ENCODE measurements at regions not wholly inside any gene's neighbourhood (a gene's known extent, or its start where the extent isn't known, plus 50 kb on each side); places are given as distances from the start of the nearest gene placed in this dataset.

GRCh38 chr10:10479465-10479864, 538.2 kb upstream of the CELF2 start:
- Histone ChIP-seq H3K36me3 (no peaks in the 10 kb centered on the region), H3K4me3 (no peak overlapping the region), H3K4me1 (ENCODE audit: insufficient read depth) (no peaks in the 10 kb centered on the region), H3K27ac (no peak overlapping the region), H3K27me3 (no peaks in the 10 kb centered on the region), H3K9me3 (no peaks in the 10 kb centered on the region)
- intact Hi-C loops (cut with DNase I): no loop called here
- DNase-seq: no peak
- TF ChIP-seq POLR2A (IDR thresholded peaks at IDR 0.05): no peak
- TF ChIP-seq EP300 (IDR thresholded peaks at IDR 0.05): no peak
- TF ChIP-seq, protein P1, sequence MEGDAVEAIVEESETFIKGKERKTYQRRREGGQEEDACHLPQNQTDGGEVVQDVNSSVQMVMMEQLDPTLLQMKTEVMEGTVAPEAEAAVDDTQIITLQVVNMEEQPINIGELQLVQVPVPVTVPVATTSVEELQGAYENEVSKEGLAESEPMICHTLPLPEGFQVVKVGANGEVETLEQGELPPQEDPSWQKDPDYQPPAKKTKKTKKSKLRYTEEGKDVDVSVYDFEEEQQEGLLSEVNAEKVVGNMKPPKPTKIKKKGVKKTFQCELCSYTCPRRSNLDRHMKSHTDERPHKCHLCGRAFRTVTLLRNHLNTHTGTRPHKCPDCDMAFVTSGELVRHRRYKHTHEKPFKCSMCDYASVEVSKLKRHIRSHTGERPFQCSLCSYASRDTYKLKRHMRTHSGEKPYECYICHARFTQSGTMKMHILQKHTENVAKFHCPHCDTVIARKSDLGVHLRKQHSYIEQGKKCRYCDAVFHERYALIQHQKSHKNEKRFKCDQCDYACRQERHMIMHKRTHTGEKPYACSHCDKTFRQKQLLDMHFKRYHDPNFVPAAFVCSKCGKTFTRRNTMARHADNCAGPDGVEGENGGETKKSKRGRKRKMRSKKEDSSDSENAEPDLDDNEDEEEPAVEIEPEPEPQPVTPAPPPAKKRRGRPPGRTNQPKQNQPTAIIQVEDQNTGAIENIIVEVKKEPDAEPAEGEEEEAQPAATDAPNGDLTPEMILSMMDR (IDR thresholded peaks at IDR 0.05): no peak
- WGBS, 3 donors: 68 to 78% (median 77%) methylated on average over 9 of the region's 9 CpGs

DNA sequence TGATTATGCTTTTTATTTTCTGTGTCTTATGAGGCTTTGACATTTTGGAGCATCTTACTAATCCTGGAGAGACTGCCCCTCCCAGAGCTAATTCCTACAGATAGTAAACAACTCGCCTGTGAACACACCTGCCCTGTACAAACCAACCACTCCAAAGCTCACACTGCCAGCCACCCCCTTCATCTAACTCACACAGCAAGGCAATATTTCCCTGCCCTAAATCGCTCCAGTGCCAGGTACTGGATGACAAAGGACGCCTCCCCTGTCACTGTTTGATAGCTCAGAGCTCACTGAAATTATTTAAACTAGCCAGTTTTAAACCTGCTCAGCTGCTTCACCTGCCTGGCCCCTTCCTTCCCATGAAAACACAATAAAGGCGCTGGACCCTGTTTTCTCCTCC, 535.1 kb upstream of the CELF2 start:
- intact Hi-C loops (cut with DNase I): no loop called here
- no peak for DNase-seq
- no peaks in the 10 kb centered on the region for H3K4me1 ChIP-seq (ENCODE audit: insufficient read depth)
- H3K27ac ChIP-seq: no peak overlapping the region
- no peaks in the 10 kb centered on the region for H3K9me3 ChIP-seq
- WGBS, 3 donors: 77 to 85% (median 81%) methylated on average over 4 of the region's 4 CpGs
- no peak overlapping the region for H3K4me3 ChIP-seq
- no peaks in the 10 kb centered on the region for H3K36me3 ChIP-seq
- no peaks in the 10 kb centered on the region for H3K27me3 ChIP-seq
- TF ChIP-seq POLR2A (IDR thresholded peaks at IDR 0.05) (no peak), EP300 (IDR thresholded peaks at IDR 0.05) (no peak)
- TF ChIP-seq, protein P1 (IDR thresholded peaks at IDR 0.05): no peak

DNA sequence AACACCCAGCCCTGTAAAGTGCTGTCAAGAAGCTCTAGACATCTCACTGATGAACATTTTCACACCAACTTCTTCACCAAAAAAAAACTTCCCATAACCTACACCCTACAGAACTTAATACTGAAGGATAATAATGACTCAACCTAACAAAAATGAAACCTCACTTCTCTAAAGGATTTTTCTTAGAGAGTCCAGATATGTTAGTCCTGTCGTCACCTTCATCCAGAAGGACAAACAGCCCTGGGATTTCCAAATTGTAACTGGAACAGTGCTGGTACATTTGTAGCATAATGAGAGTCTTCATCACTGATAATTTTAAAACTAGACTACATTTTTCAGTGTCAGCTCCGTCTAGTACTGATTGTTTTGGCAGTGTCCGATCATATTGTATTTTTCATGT, 528.6 kb upstream of the CELF2 start:
- whole genome bisulfite sequencing, 3 donors: 94 to 97% (median 96%) methylated on average over 3 of the region's 3 CpGs
- H3K4me1 ChIP-seq (ENCODE audit: insufficient read depth): peaks cover 3% of the 10 kb centered on the region
- H3K36me3 ChIP-seq: no peaks in the 10 kb centered on the region
- no peaks in the 10 kb centered on the region for H3K27me3 ChIP-seq
- no peaks in the 10 kb centered on the region for H3K9me3 ChIP-seq
- no peak overlapping the region for H3K27ac ChIP-seq
- no peak overlapping the region for H3K4me3 ChIP-seq
- TF ChIP-seq EP300 (IDR thresholded peaks at IDR 0.05) (no peak), POLR2A (IDR thresholded peaks at IDR 0.05) (no peak)
- TF ChIP-seq, protein P1 (IDR thresholded peaks at IDR 0.05): no peak
- DNase-seq: no peak
- intact Hi-C loops (cut with DNase I): no loop called here

DNA sequence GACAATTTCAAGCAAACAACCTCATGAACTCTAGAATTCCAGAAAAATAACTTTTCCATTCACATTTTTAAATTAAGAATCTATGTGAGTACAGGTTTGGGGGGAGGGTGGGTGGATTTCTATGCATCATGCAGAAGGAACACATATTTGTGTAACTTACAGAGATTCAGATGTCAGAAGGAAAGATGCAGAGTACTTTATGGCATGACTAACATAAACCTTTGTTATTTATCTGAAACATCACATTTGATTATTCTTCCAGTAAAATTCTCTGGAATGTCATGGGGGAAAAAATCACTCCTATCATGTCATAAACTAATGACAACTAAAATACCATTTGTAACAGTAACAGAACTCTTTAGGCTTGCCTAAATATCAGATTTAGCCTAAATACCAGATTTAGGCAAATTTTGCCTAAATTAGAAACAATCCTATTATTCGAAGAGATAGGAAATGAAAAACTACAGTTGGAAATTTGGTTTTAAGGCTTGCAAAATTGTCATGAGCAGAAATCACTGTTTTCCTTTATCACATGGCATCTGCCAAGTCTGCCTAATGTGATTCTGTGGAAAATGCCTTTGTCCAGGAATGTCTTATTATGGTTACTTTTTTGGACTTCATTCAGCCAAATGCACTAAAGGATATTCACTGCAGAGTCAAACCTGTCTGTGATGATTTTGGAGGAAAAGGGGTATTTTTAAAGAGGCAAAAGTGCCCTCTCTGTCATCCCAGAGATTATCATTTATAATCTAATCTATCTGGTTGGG, 527.7 kb upstream of the CELF2 start:
- no peaks in the 10 kb centered on the region for H3K27me3 ChIP-seq
- no peak overlapping the region for H3K4me3 ChIP-seq
- TF ChIP-seq EP300 (IDR thresholded peaks at IDR 0.05): no peak
- intact Hi-C loops (cut with DNase I): no loop called here
- no peaks in the 10 kb centered on the region for H3K9me3 ChIP-seq
- no peak overlapping the region for H3K27ac ChIP-seq
- 86 to 93% (median 87%) methylated on average over 1 of the region's 1 CpG for WGBS, 3 donors
- peaks cover 3% of the 10 kb centered on the region for H3K4me1 ChIP-seq (ENCODE audit: insufficient read depth)
- no peak for DNase-seq
- H3K36me3 ChIP-seq: no peaks in the 10 kb centered on the region

- Histone ChIP-seq H3K27me3 (no peaks in the 10 kb centered on the region), H3K4me3 (no peak overlapping the region), H3K9me3 (no peaks in the 10 kb centered on the region), H3K36me3 (no peaks in the 10 kb centered on the region), H3K4me1 (ENCODE audit: insufficient read depth) (peaks cover 3% of the 10 kb centered on the region), H3K27ac (no peak overlapping the region)
- 0 to 48% (median 44%) methylated on average over 1 of the region's 1 CpG for WGBS, 3 donors
- TF ChIP-seq POLR2A (IDR thresholded peaks at IDR 0.05) (no peak), EP300 (IDR thresholded peaks at IDR 0.05) (no peak)
- TF ChIP-seq, protein P1 (IDR thresholded peaks at IDR 0.05): no peak
- DNase-seq: no peak
- intact Hi-C loops (cut with DNase I): no loop called here
Measured at GRCh38 chr10:10490581-10490980, 527.1 kb upstream of the CELF2 start.
